A549 (cell line): ENCODE measurements at regions not wholly inside any gene's neighbourhood (a gene's known extent, or its start where the extent isn't known, plus 50 kb on each side); places are given as distances from the start of the nearest gene placed in this dataset.

Experiments
- EP300 ChIP-seq, 2 experiments: fragments of >200 bp; sonication (Bioruptor Twin); formaldehyde crosslinking; IDR thresholded peaks; 2 replicates in 1 of 2; 3 replicates in 1 of 2; pipeline ENCODE4 v1.6.1; 2016 to 2017
- POLR2A ChIP-seq: IDR thresholded peaks from 2 replicates; pipeline ENCODE4 v1.6.1; 2012; ENCODE audit warnings: mild to moderate bottlenecking, low read length
- RNF2 ChIP-seq: fragments of 200-600 bp; sonication (generic); IDR thresholded peaks from 2 replicates; pipeline ENCODE4 v1.6.1; 2016; ENCODE audit warnings: low read depth, mild to moderate bottlenecking, antibody characterized with exemption, moderate library complexity, borderline replicate concordance
- TF ChIP-seq, protein P1 (sequence below): fragments of >200 bp; sonication (Bioruptor Twin); formaldehyde crosslinking; IDR thresholded peaks from 3 replicates; pipeline ENCODE4 v1.5.1; 2016
- TF ChIP-seq, protein P2 (sequence below): fragments of 200-600 bp; sonication (generic); IDR thresholded peaks from 2 replicates; pipeline ENCODE4 v1.6.1; 2016; ENCODE audit warnings: antibody characterized with exemption, mild to moderate bottlenecking, moderate library complexity

DNA sequence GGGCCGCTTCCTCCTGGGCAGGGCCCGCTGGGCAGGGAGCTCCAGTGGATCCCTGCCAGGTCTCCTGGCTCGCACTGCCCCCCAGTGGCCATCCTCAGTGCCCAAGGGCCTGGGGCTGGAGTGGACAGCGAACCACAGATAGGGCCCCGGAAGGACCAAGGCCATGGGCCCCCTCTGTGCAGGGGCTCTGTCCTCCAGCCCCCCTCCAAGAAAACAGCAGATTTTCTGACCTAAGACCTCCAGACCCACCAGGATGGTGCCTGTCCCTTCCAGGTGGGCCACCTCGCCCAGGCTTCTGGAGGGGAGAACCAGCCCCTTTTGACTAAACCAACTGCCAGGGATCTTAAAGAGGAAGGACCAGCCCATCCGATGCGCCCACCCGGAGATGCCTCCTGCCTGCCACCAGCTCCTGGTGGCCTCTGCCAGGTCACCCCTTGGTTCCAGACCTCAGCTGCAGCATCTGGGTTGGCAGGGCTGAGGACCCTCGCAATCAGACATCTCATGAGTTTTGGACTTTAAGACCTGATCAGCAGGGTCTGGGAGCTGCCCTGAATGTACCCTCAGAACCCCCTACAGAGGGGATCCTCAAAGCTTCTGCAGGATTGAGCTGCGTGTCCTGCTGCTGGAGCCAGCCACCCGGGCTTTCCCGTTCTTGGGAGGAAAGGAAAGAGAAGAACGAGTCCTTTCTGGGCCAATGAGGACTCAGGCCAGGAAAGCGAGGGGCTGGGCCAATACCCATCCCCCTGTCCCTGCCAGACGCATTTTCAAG is 325.8 kb upstream of the DIO3 start:
- TF ChIP-seq, protein P1, sequence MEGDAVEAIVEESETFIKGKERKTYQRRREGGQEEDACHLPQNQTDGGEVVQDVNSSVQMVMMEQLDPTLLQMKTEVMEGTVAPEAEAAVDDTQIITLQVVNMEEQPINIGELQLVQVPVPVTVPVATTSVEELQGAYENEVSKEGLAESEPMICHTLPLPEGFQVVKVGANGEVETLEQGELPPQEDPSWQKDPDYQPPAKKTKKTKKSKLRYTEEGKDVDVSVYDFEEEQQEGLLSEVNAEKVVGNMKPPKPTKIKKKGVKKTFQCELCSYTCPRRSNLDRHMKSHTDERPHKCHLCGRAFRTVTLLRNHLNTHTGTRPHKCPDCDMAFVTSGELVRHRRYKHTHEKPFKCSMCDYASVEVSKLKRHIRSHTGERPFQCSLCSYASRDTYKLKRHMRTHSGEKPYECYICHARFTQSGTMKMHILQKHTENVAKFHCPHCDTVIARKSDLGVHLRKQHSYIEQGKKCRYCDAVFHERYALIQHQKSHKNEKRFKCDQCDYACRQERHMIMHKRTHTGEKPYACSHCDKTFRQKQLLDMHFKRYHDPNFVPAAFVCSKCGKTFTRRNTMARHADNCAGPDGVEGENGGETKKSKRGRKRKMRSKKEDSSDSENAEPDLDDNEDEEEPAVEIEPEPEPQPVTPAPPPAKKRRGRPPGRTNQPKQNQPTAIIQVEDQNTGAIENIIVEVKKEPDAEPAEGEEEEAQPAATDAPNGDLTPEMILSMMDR, result peak; percentile 89
- TF ChIP-seq RNF2 (no peak), EP300 (IDR thresholded peaks at IDR 0.05) (no peak), POLR2A (no peak)
- TF ChIP-seq, protein P2, sequence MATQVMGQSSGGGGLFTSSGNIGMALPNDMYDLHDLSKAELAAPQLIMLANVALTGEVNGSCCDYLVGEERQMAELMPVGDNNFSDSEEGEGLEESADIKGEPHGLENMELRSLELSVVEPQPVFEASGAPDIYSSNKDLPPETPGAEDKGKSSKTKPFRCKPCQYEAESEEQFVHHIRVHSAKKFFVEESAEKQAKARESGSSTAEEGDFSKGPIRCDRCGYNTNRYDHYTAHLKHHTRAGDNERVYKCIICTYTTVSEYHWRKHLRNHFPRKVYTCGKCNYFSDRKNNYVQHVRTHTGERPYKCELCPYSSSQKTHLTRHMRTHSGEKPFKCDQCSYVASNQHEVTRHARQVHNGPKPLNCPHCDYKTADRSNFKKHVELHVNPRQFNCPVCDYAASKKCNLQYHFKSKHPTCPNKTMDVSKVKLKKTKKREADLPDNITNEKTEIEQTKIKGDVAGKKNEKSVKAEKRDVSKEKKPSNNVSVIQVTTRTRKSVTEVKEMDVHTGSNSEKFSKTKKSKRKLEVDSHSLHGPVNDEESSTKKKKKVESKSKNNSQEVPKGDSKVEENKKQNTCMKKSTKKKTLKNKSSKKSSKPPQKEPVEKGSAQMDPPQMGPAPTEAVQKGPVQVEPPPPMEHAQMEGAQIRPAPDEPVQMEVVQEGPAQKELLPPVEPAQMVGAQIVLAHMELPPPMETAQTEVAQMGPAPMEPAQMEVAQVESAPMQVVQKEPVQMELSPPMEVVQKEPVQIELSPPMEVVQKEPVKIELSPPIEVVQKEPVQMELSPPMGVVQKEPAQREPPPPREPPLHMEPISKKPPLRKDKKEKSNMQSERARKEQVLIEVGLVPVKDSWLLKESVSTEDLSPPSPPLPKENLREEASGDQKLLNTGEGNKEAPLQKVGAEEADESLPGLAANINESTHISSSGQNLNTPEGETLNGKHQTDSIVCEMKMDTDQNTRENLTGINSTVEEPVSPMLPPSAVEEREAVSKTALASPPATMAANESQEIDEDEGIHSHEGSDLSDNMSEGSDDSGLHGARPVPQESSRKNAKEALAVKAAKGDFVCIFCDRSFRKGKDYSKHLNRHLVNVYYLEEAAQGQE, result no peak
